T-cell (primary cell): ENCODE measurements at regions not wholly inside any gene's neighbourhood (a gene's known extent, or its start where the extent isn't known, plus 50 kb on each side); places are given as distances from the start of the nearest gene placed in this dataset.

Source experiments
- ATAC-seq, 4 experiments: fragments of 200-7000 bp in 3 of 4; fragments of 150-1000 bp in 1 of 4; cut with Tn5 transposase; replicated peaks in 1 of 4; 1 replicate in 3 of 4; 2 replicates in 1 of 4; pipeline ENCODE4 v1.10.0; 2021; ENCODE audit warnings: moderate library complexity in 3 of 4, mild to moderate bottlenecking in 2 of 4, moderate number of reproducible peaks in 1 of 4
- CTCF ChIA-PET, 2 donors: fragments of 300-600 bp; sonication (Branson Sonifier 250); formaldehyde crosslinking; loops; one replicate each; lab custom pipeline; 2022; ENCODE audit warnings: antibody characterized with exemption in 2 of 2; lab: Charles Lee
- POLR2A ChIA-PET, 2 donors: fragments of 300-600 bp; sonication (Branson Sonifier 250); formaldehyde crosslinking; loops; one replicate each; lab custom pipeline; 2022; ENCODE audit warnings: antibody characterized with exemption in 2 of 2; lab: Charles Lee
- DNase-seq, 35 experiments: peaks; one replicate each; pipeline versions ENCODE4 v3.0.0 to v3.0.0-alpha.2; 2013 to 2023
- H3K27ac ChIP-seq: one replicate; pipeline ENCODE4 v1.5.1; 2013; ENCODE audit warnings: low read length
- H3K27me3 ChIP-seq, 2 experiments: replicated peaks in 1 of 2; 1 replicate in 1 of 2; 2 replicates in 1 of 2; pipeline versions ENCODE4 v1.6.1 to v1.7.0; 2013; ENCODE audit warnings: low read length in 1 of 2, mixed read lengths in 1 of 2; ENCODE audit not compliant: control insufficient read depth in 2 of 2, insufficient read depth in 2 of 2; ENCODE audit errors: extremely low read depth in 1 of 2
- H3K36me3 ChIP-seq, 2 donors: 1 replicate in 1 of 2; 2 replicates in 1 of 2; pipeline versions ENCODE4 v1.6.1 to v1.7.0; 2013; ENCODE audit warnings: low read length in 1 of 2; ENCODE audit not compliant: control insufficient read depth in 2 of 2, insufficient read depth in 1 of 2; ENCODE audit errors: extremely low read depth in 1 of 2
- H3K4me1 ChIP-seq, 2 experiments: 1 replicate in 1 of 2; 2 replicates in 1 of 2; pipeline versions ENCODE4 v1.6.1 to v1.7.0; 2013; ENCODE audit warnings: low read length in 2 of 2, mixed read lengths in 1 of 2; ENCODE audit not compliant: insufficient read depth in 2 of 2, control insufficient read depth in 1 of 2; ENCODE audit errors: extremely low read depth in 1 of 2
- H3K4me3 ChIP-seq, 2 donors: 1 replicate in 1 of 2; 2 replicates in 1 of 2; pipeline versions ENCODE4 v1.5.1 to v1.7.0; 2013; ENCODE audit warnings: mild to moderate bottlenecking in 2 of 2, low read length in 1 of 2, moderate library complexity in 1 of 2; ENCODE audit not compliant: control insufficient read depth in 1 of 2; ENCODE audit errors: extremely low read depth in 1 of 2
- H3K9me3 ChIP-seq: 2 replicates; pipeline ENCODE4 v1.7.0; 2013
- H3K27ac Mint-ChIP-seq, 2 donors: one replicate each; pipeline ENCODE4 v1.8.0; 2020 to 2021; ENCODE audit warnings: mild to moderate bottlenecking in 2 of 2, mixed read lengths in 2 of 2
- H3K27me3 Mint-ChIP-seq, 2 donors: one replicate each; pipeline ENCODE4 v1.8.0; 2021 to 2022; ENCODE audit warnings: mixed read lengths in 2 of 2
- H3K36me3 Mint-ChIP-seq: one replicate; pipeline ENCODE4 v1.8.0; 2021; ENCODE audit warnings: mixed read lengths
- H3K4me1 Mint-ChIP-seq, 3 donors: one replicate each; pipeline ENCODE4 v1.8.0; 2020 to 2022; ENCODE audit warnings: mixed read lengths in 3 of 3, mild to moderate bottlenecking in 1 of 3
- H3K4me3 Mint-ChIP-seq, 3 donors: one replicate each; pipeline ENCODE4 v1.8.0; 2020 to 2022; ENCODE audit warnings: mild to moderate bottlenecking in 3 of 3, mixed read lengths in 3 of 3, moderate library complexity in 3 of 3
- H3K9me3 Mint-ChIP-seq, 3 donors: one replicate each; pipeline ENCODE4 v1.8.0; 2020 to 2022; ENCODE audit warnings: mixed read lengths in 3 of 3
- WGBS: methylation state at CpG from one replicate; pipeline ENCODE4 v1.1.5; 2013; ENCODE audit warnings: missing lambda C conversion rate; ENCODE audit not compliant: insufficient coverage; 5-methylcytosine and 5-hydroxymethylcytosine counted together

- H3K27ac Mint-ChIP-seq: no peak overlapping the region
- CTCF ChIA-PET: no interaction called here
- ATAC-seq (no peak), DNase-seq (no peak)
- no peak overlapping the region for H3K27ac ChIP-seq
- no peaks in the 10 kb centered on the region for H3K4me1 ChIP-seq
- peaks cover 5 to 16% (median 14%) of the 10 kb centered on the region in 3 donors for H3K9me3 Mint-ChIP-seq
- H3K4me1 Mint-ChIP-seq: no peaks in the 10 kb centered on the region
- H3K27me3 ChIP-seq: no peaks in the 10 kb centered on the region
- H3K27me3 Mint-ChIP-seq: no peaks in the 10 kb centered on the region
- H3K36me3 ChIP-seq: no peaks in the 10 kb centered on the region
- no peaks in the 10 kb centered on the region for H3K9me3 ChIP-seq
- WGBS: 94% methylated on average over 16 of the region's 20 CpGs
- POLR2A ChIA-PET: no interaction called here
- no peak overlapping the region for H3K4me3 Mint-ChIP-seq
- H3K36me3 Mint-ChIP-seq: no peaks in the 10 kb centered on the region
- H3K4me3 ChIP-seq: no peak overlapping the region
These were observed 689.9 kb downstream of the DSC3 start for GRCh38 chr18:30352551-30353168.

DNA sequence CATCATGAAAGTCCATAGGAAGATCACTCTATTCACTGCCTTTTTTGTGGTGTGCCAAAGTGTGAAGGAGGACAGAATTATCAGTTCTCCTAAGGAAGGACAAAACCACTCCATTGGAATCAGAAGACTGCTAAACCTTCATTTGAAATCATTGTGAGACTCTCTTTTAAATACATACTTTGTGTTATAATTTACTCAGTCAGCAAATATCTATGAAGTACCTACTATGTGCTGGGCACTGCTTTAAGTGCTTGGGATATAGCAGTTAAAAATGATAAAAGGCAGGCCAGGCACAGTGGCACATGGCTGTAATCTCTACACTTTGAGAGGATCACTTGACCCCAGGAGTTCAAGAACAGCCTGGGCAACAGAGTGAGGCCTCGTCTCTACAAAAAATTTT lies 692.3 kb downstream of the DSC3 start:
- no peak overlapping the region for H3K4me3 Mint-ChIP-seq
- H3K4me1 Mint-ChIP-seq: no peaks in the 10 kb centered on the region
- POLR2A ChIA-PET: no interaction called here
- CTCF ChIA-PET: no interaction called here
- no peaks in the 10 kb centered on the region for H3K4me1 ChIP-seq
- H3K27me3 Mint-ChIP-seq: no peaks in the 10 kb centered on the region
- H3K9me3 Mint-ChIP-seq: peaks cover 5 to 20% (median 16%) of the 10 kb centered on the region in 3 donors
- WGBS: no CpG with 5 or more reads among the region's 1 CpG
- no peak overlapping the region for H3K27ac ChIP-seq
- H3K36me3 ChIP-seq: no peaks in the 10 kb centered on the region
- no peaks in the 10 kb centered on the region for H3K27me3 ChIP-seq
- H3K4me3 ChIP-seq: no peak overlapping the region
- H3K9me3 ChIP-seq: no peaks in the 10 kb centered on the region
- H3K36me3 Mint-ChIP-seq: no peaks in the 10 kb centered on the region
- no peak for ATAC-seq
- H3K27ac Mint-ChIP-seq: no peak overlapping the region
- no peak for DNase-seq

DNA sequence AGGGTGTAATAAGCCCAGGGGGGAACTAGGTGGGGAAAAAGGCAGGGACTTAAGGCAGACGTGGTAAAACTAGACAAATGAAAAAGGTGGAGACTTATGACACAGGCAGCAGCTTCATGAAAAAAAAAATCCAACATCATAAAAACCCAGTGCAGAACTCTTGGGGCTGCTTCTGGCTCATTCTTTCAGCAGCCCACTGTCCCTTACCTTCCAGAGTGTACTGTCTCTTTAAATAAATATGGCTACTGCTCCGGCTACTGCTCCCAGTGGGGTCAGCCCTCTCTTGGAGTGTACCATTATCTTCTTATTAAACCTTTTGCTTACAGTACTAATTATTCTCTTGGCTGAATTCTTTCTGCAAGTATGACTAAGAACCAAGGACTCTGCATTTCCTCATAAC lies 699.5 kb downstream of the DSC3 start:
- WGBS: no CpG with 5 or more reads among the region's 2 CpGs
- H3K27me3 ChIP-seq: no peaks in the 10 kb centered on the region
- ChIA-PET POLR2A (no interaction called here), CTCF (no interaction called here)
- H3K27ac ChIP-seq: no peak overlapping the region
- no peaks in the 10 kb centered on the region for H3K36me3 ChIP-seq
- ATAC-seq (no peak), DNase-seq (no peak)
- peaks cover 4 to 14% (median 10%) of the 10 kb centered on the region in 3 donors for H3K9me3 Mint-ChIP-seq
- H3K4me3 Mint-ChIP-seq: no peak overlapping the region
- no peaks in the 10 kb centered on the region for H3K4me1 Mint-ChIP-seq
- H3K27me3 Mint-ChIP-seq: no peaks in the 10 kb centered on the region
- no peaks in the 10 kb centered on the region for H3K9me3 ChIP-seq
- no peak overlapping the region for H3K4me3 ChIP-seq
- no peaks in the 10 kb centered on the region for H3K4me1 ChIP-seq
- H3K27ac Mint-ChIP-seq: no peak overlapping the region
- no peaks in the 10 kb centered on the region for H3K36me3 Mint-ChIP-seq

DNA sequence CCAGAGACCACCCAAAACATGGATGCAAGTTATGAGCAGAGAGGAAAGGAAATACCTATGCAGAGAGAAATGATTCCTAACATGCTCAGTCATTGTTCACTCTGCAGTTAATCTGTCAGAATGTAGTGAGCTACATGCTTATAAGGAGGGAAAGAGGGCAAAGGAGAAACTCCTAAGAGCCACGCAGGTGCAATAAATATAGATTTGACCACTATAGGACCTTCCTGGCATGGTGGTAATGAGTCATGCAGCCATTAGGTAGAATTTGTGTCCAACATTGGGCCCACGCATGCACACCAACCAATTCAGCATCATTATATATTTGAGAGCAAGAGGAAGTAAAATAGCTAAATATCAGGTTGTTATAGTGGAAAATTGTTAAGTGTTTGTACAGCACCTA lies 699.9 kb downstream of the DSC3 start:
- H3K9me3 Mint-ChIP-seq: peaks cover 2 to 14% (median 10%) of the 10 kb centered on the region in 3 donors
- no peaks in the 10 kb centered on the region for H3K36me3 Mint-ChIP-seq
- ChIA-PET POLR2A (no interaction called here), CTCF (no interaction called here)
- WGBS: no CpG with 5 or more reads among the region's 2 CpGs
- Histone ChIP-seq H3K4me3 (no peak overlapping the region), H3K27ac (no peak overlapping the region), H3K36me3 (no peaks in the 10 kb centered on the region), H3K27me3 (no peaks in the 10 kb centered on the region), H3K9me3 (no peaks in the 10 kb centered on the region), H3K4me1 (no peaks in the 10 kb centered on the region)
- no peaks in the 10 kb centered on the region for H3K4me1 Mint-ChIP-seq
- no peak overlapping the region for H3K4me3 Mint-ChIP-seq
- DNase-seq (no peak), ATAC-seq (no peak)
- H3K27me3 Mint-ChIP-seq: no peaks in the 10 kb centered on the region
- no peak overlapping the region for H3K27ac Mint-ChIP-seq

DNA sequence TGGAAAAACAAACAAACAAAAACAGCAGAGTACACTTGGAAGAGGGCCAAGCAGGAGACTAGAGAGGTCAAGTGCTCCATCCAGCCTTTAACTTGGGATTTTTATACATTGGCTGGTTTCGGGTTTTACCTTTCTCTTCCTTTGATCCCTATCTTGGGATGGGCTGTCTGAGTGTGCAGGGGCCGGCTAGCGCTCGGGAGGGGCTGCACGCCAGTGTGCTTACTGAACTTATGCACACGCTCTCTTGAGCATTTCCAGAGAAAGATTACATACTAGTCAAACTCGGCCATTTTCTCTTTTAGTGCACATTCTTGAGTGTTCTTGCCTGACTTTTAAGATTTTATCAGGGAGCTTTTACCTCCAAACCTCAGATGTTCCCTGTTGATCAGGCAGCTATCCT lies 707.8 kb downstream of the DSC3 start:
- Histone ChIP-seq H3K9me3 (no peaks in the 10 kb centered on the region), H3K4me3 (no peak overlapping the region), H3K27me3 (no peaks in the 10 kb centered on the region), H3K27ac (no peak overlapping the region), H3K36me3 (no peaks in the 10 kb centered on the region), H3K4me1 (no peaks in the 10 kb centered on the region)
- no peaks in the 10 kb centered on the region for H3K4me1 Mint-ChIP-seq
- WGBS: 95% methylated on average over 6 of the region's 7 CpGs
- H3K4me3 Mint-ChIP-seq: no peak overlapping the region
- POLR2A ChIA-PET: no interaction called here
- peaks cover 7 to 21% (median 19%) of the 10 kb centered on the region in 3 donors for H3K9me3 Mint-ChIP-seq
- ATAC-seq (no peak), DNase-seq (no peak)
- no peaks in the 10 kb centered on the region for H3K36me3 Mint-ChIP-seq
- CTCF ChIA-PET: no interaction called here
- no peaks in the 10 kb centered on the region for H3K27me3 Mint-ChIP-seq
- no peak overlapping the region for H3K27ac Mint-ChIP-seq

- no peaks in the 10 kb centered on the region for H3K4me1 ChIP-seq
- H3K4me1 Mint-ChIP-seq: no peaks in the 10 kb centered on the region
- POLR2A ChIA-PET: no interaction called here
- no peaks in the 10 kb centered on the region for H3K27me3 Mint-ChIP-seq
- CTCF ChIA-PET: no interaction called here
- DNase-seq: no peak
- 95% methylated on average over 2 of the region's 4 CpGs for WGBS
- peaks cover 7 to 23% (median 19%) of the 10 kb centered on the region in 3 donors for H3K9me3 Mint-ChIP-seq
- ATAC-seq: no peak
- H3K27ac ChIP-seq: no peak overlapping the region
- H3K27me3 ChIP-seq: no peaks in the 10 kb centered on the region
- H3K4me3 Mint-ChIP-seq: no peak overlapping the region
- H3K4me3 ChIP-seq: no peak overlapping the region
- H3K27ac Mint-ChIP-seq: no peak overlapping the region
- H3K36me3 Mint-ChIP-seq: no peaks in the 10 kb centered on the region
- no peaks in the 10 kb centered on the region for H3K36me3 ChIP-seq
- no peaks in the 10 kb centered on the region for H3K9me3 ChIP-seq
These were observed 709.2 kb downstream of the DSC3 start for GRCh38 chr18:30333310-30333709.

GRCh38 chr18:30328839-30329238 lies 713.7 kb downstream of the DSC3 start:
- Histone ChIP-seq H3K27me3 (no peaks in the 10 kb centered on the region), H3K9me3 (no peaks in the 10 kb centered on the region), H3K36me3 (no peaks in the 10 kb centered on the region), H3K27ac (no peak overlapping the region), H3K4me1 (no peaks in the 10 kb centered on the region), H3K4me3 (no peak overlapping the region)
- ATAC-seq (no peak), DNase-seq (no peak)
- Mint-ChIP-seq H3K4me1 (no peaks in the 10 kb centered on the region), H3K27me3 (no peaks in the 10 kb centered on the region), H3K4me3 (no peak overlapping the region), H3K27ac (no peak overlapping the region), H3K9me3 (peaks cover 7 to 24% (median 23%) of the 10 kb centered on the region in 3 donors), H3K36me3 (no peaks in the 10 kb centered on the region)
- no CpG with 5 or more reads among the region's 3 CpGs for WGBS
- ChIA-PET CTCF (no interaction called here), POLR2A (no interaction called here)
